ENCODE measurements at regions not wholly inside any gene's neighbourhood (a gene's known extent, or its start where the extent isn't known, plus 50 kb on each side); places are given as distances from the start of the nearest gene placed in this dataset.
A peak's percentile ranks its signal among the peaks of the same experiment; 100 is the strongest.

GRCh38 chr6:43951756-43952675 is 175.2 kb downstream of the MRPL14 start:
- TF ChIP-seq, protein P1, sequence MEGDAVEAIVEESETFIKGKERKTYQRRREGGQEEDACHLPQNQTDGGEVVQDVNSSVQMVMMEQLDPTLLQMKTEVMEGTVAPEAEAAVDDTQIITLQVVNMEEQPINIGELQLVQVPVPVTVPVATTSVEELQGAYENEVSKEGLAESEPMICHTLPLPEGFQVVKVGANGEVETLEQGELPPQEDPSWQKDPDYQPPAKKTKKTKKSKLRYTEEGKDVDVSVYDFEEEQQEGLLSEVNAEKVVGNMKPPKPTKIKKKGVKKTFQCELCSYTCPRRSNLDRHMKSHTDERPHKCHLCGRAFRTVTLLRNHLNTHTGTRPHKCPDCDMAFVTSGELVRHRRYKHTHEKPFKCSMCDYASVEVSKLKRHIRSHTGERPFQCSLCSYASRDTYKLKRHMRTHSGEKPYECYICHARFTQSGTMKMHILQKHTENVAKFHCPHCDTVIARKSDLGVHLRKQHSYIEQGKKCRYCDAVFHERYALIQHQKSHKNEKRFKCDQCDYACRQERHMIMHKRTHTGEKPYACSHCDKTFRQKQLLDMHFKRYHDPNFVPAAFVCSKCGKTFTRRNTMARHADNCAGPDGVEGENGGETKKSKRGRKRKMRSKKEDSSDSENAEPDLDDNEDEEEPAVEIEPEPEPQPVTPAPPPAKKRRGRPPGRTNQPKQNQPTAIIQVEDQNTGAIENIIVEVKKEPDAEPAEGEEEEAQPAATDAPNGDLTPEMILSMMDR (IDR thresholded peaks at IDR 0.05; ENCODE audit: control insufficient read depth, insufficient read depth, low read depth, low read length, missing control alignments) = no peak
- DNase-seq (ENCODE audit: low read depth) = no peak
- H3K4me3 ChIP-seq (ENCODE audit: control insufficient read depth, low read depth, low read length) = no peak overlapping the region

DNA sequence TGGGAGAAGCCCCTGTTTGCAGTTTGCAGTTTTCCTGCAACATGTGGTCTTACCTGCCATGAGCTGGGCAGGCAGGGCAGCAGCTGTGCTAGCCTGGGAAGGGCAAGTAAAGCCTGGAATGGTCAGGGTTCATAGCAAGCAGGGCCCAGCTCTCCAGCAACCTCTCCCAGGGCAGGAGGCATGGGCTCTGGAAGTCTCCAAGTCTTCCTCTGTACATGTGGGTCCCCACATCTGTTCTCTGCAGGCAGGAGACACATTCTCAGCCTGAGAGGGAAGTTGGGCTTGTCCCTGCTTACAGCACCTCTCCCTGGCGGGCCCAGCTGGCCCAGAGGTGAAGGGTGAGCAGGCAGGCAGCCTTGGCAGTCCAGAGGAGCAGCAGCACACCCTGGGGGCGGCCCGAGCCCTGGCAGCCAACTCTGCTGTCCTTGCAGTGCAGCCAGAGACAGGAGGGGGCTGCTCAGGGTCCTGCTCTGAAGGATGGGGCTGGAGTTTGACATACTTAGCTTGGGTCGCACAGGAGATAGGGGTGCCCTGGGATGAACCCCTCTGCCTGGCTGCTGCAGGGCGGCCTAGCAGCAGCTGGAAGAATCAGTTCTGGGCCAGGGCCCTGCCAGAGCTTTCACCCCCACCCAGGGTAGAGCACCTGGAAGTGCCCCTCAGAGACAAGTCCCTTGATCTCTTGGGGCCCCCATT is 176.0 kb downstream of the MRPL14 start:
- H3K4me3 ChIP-seq (ENCODE audit: control insufficient read depth, low read depth, low read length) = no peak overlapping the region
- no peak for DNase-seq (ENCODE audit: low read depth)
- TF ChIP-seq, protein P1 (IDR thresholded peaks at IDR 0.05; ENCODE audit: control insufficient read depth, insufficient read depth, low read depth, low read length, missing control alignments) = peak; percentile 60

DNA sequence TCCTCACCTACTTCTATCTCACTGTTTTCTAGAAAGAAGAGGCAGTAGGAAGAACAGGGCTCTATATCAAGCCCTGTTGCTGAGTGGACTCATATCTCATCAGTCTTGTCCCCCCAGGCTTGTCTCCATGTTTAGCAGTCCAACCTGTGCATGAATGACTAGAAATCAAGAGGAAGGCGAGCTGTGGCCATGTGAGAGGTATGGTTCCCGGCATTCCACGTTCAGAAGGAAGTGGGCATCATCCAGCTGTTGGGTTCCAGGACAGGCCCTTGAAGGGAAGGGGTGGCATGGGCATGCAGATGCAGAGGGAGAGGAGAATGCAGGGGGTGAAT is 176.6 kb downstream of the MRPL14 start:
- TF ChIP-seq, protein P1 (IDR thresholded peaks at IDR 0.05; ENCODE audit: control insufficient read depth, insufficient read depth, low read depth, low read length, missing control alignments) = no peak
- no peak for DNase-seq (ENCODE audit: low read depth)
- no peak overlapping the region for H3K4me3 ChIP-seq (ENCODE audit: control insufficient read depth, low read depth, low read length)

GRCh38 chr6:43950051-43950605 is 177.1 kb downstream of the MRPL14 start:
- no peak overlapping the region for H3K4me3 ChIP-seq (ENCODE audit: control insufficient read depth, low read depth, low read length)
- TF ChIP-seq, protein P1 (IDR thresholded peaks at IDR 0.05; ENCODE audit: control insufficient read depth, insufficient read depth, low read depth, low read length, missing control alignments) = no peak
- DNase-seq (ENCODE audit: low read depth) = no peak

DNA sequence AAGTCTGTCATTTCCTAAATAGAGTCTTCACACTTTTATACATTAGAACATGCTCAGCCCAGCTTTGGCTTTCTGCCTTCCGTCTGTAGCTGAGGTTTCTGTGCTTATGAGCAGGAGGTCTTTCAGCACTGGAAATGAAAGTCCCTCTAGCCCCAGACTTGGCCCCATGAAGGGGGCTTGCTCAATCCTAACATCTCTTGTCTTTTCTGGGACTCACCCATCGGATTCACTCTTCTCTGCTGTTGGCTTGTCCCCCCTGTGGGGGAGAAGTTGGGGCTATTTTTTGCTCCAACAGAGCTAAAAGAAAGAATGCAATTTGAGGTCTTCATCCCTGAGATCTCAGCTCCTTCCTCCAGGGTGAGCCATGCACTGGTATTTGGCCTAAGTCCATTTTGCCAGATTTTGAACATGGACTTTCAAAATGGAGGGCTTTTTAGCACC is 177.7 kb downstream of the MRPL14 start:
- H3K4me3 ChIP-seq (ENCODE audit: control insufficient read depth, low read depth, low read length) = no peak overlapping the region
- DNase-seq (ENCODE audit: low read depth) = no peak
- TF ChIP-seq, protein P1 (IDR thresholded peaks at IDR 0.05; ENCODE audit: control insufficient read depth, insufficient read depth, low read depth, low read length, missing control alignments) = no peak

GRCh38 chr6:43948527-43949485 is 178.4 kb downstream of the MRPL14 start:
- no peak overlapping the region for H3K4me3 ChIP-seq (ENCODE audit: control insufficient read depth, low read depth, low read length)
- TF ChIP-seq, protein P1 (IDR thresholded peaks at IDR 0.05; ENCODE audit: control insufficient read depth, insufficient read depth, low read depth, low read length, missing control alignments) = no peak
- DNase-seq (ENCODE audit: low read depth) = peak; percentile 38
